ENCODE measurements at regions not wholly inside any gene's neighbourhood (a gene's known extent, or its start where the extent isn't known, plus 50 kb on each side); places are given as distances from the start of the nearest gene placed in this dataset.

GRCh38 chr15:91632981-91633380, 220.5 kb upstream of the SLCO3A1 start:
- no peaks in the 10 kb centered on the region for H3K9me3 Mint-ChIP-seq
- no peaks in the 10 kb centered on the region for H3K36me3 Mint-ChIP-seq
- H3K27me3 Mint-ChIP-seq, result no peaks in the 10 kb centered on the region
- peaks cover 9% of the 10 kb centered on the region for H3K4me1 Mint-ChIP-seq (ENCODE audit: unreplicated experiment)
- no peak overlapping the region for H3K4me3 Mint-ChIP-seq
- DNase-seq (ENCODE audit: extremely low spot score, unreplicated experiment), result no peak
- TF ChIP-seq, protein P1, sequence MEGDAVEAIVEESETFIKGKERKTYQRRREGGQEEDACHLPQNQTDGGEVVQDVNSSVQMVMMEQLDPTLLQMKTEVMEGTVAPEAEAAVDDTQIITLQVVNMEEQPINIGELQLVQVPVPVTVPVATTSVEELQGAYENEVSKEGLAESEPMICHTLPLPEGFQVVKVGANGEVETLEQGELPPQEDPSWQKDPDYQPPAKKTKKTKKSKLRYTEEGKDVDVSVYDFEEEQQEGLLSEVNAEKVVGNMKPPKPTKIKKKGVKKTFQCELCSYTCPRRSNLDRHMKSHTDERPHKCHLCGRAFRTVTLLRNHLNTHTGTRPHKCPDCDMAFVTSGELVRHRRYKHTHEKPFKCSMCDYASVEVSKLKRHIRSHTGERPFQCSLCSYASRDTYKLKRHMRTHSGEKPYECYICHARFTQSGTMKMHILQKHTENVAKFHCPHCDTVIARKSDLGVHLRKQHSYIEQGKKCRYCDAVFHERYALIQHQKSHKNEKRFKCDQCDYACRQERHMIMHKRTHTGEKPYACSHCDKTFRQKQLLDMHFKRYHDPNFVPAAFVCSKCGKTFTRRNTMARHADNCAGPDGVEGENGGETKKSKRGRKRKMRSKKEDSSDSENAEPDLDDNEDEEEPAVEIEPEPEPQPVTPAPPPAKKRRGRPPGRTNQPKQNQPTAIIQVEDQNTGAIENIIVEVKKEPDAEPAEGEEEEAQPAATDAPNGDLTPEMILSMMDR (conservative IDR thresholded peaks at IDR 0.05), result no peak
- no peak overlapping the region for H3K27ac Mint-ChIP-seq

- no peaks in the 10 kb centered on the region for H3K36me3 Mint-ChIP-seq
- no peak for DNase-seq (ENCODE audit: extremely low spot score, unreplicated experiment)
- no peak overlapping the region for H3K27ac Mint-ChIP-seq
- H3K27me3 Mint-ChIP-seq, result no peaks in the 10 kb centered on the region
- peaks cover 9% of the 10 kb centered on the region for H3K4me1 Mint-ChIP-seq (ENCODE audit: unreplicated experiment)
- no peaks in the 10 kb centered on the region for H3K9me3 Mint-ChIP-seq
- TF ChIP-seq, protein P1 (conservative IDR thresholded peaks at IDR 0.05), result no peak
- H3K4me3 Mint-ChIP-seq, result no peak overlapping the region
These were observed 219.3 kb upstream of the SLCO3A1 start for GRCh38 chr15:91634179-91634578.

- no peak overlapping the region for H3K27ac Mint-ChIP-seq
- H3K4me1 Mint-ChIP-seq (ENCODE audit: unreplicated experiment), result peaks cover 9% of the 10 kb centered on the region
- H3K27me3 Mint-ChIP-seq, result no peaks in the 10 kb centered on the region
- H3K4me3 Mint-ChIP-seq, result no peak overlapping the region
- TF ChIP-seq, protein P1 (conservative IDR thresholded peaks at IDR 0.05), result no peak
- DNase-seq (ENCODE audit: extremely low spot score, unreplicated experiment), result no peak
- no peaks in the 10 kb centered on the region for H3K36me3 Mint-ChIP-seq
- peaks cover 1% of the 10 kb centered on the region for H3K9me3 Mint-ChIP-seq
These were observed 218.4 kb upstream of the SLCO3A1 start for GRCh38 chr15:91635080-91635479.

GRCh38 chr15:91635641-91636040, 217.9 kb upstream of the SLCO3A1 start:
- Mint-ChIP-seq H3K27ac (no peak overlapping the region), H3K9me3 (peaks cover 5% of the 10 kb centered on the region), H3K4me1 (ENCODE audit: unreplicated experiment) (peaks cover 9% of the 10 kb centered on the region), H3K27me3 (no peaks in the 10 kb centered on the region), H3K36me3 (no peaks in the 10 kb centered on the region), H3K4me3 (no peak overlapping the region)
- DNase-seq (ENCODE audit: extremely low spot score, unreplicated experiment), result no peak
- TF ChIP-seq, protein P1 (conservative IDR thresholded peaks at IDR 0.05), result no peak

- Mint-ChIP-seq H3K27ac (no peak overlapping the region), H3K4me1 (ENCODE audit: unreplicated experiment) (no peaks in the 10 kb centered on the region), H3K4me3 (no peak overlapping the region), H3K9me3 (no peaks in the 10 kb centered on the region), H3K36me3 (no peaks in the 10 kb centered on the region), H3K27me3 (no peaks in the 10 kb centered on the region)
- TF ChIP-seq, protein P1 (conservative IDR thresholded peaks at IDR 0.05), result no peak
- no peak for DNase-seq (ENCODE audit: extremely low spot score, unreplicated experiment)
These were observed 204.5 kb upstream of the SLCO3A1 start for GRCh38 chr15:91649016-91649415.

DNA sequence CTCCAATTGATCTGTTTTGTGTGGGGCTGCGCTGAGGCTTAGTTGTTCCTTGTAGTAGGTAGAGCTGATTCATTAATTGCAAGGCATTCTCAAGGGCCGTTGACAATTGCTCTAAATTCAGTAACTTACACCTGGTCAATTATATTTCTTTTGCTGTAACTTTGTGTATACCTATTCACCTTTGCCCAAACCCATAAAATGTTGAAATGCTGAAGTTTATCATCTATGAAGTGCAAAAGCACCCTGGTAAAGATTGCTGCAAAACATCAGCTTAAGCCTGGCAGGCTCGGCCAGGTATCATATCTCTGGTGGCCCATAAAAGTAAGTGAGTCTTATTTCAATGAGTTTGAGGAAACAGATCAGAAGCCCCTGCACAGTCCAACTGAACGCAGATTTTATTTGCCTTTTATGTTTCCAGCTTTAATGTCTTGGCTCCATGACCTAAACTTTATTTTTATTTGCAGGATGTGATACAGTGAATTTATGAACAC, 203.6 kb upstream of the SLCO3A1 start:
- H3K36me3 Mint-ChIP-seq, result no peaks in the 10 kb centered on the region
- TF ChIP-seq, protein P1 (conservative IDR thresholded peaks at IDR 0.05), result no peak
- DNase-seq (ENCODE audit: extremely low spot score, unreplicated experiment), result no peak
- no peaks in the 10 kb centered on the region for H3K27me3 Mint-ChIP-seq
- no peaks in the 10 kb centered on the region for H3K4me1 Mint-ChIP-seq (ENCODE audit: unreplicated experiment)
- no peak overlapping the region for H3K27ac Mint-ChIP-seq
- no peak overlapping the region for H3K4me3 Mint-ChIP-seq
- no peaks in the 10 kb centered on the region for H3K9me3 Mint-ChIP-seq
